ENCODE measurements at regions not wholly inside any gene's neighbourhood (a gene's known extent, or its start where the extent isn't known, plus 50 kb on each side); places are given as distances from the start of the nearest gene placed in this dataset.

- TF ChIP-seq CTCF (IDR thresholded peaks at IDR 0.05) (no peak), ZFX (IDR thresholded peaks at IDR 0.05; ENCODE audit: borderline replicate concordance) (no peak)
Observed at GRCh38 chr5:27727254-27727653, 688.9 kb upstream of the CDH9 start.
